Retinal pigment epithelial cell (primary cell): ENCODE measurements at regions not wholly inside any gene's neighbourhood (a gene's known extent, or its start where the extent isn't known, plus 50 kb on each side); places are given as distances from the start of the nearest gene placed in this dataset.
A peak's percentile ranks its signal among the peaks of the same experiment; 100 is the strongest.

ENCODE experiments used
- DNase-seq: peaks from one replicate; pipeline ENCODE4 v3.0.0-alpha.2; 2010; ENCODE audit warnings: low read depth
- H3K4me3 ChIP-seq: 2 replicates; pipeline ENCODE4 v1.5.1; 2011; ENCODE audit warnings: mild to moderate bottlenecking, low read length, control low read depth, moderate library complexity
- TF ChIP-seq, protein P1 (sequence below): conservative IDR thresholded peaks from 2 replicates; pipeline ENCODE4 v1.5.1; 2011; ENCODE audit warnings: low read depth, low read length, control low read depth, inconsistent platforms

DNA sequence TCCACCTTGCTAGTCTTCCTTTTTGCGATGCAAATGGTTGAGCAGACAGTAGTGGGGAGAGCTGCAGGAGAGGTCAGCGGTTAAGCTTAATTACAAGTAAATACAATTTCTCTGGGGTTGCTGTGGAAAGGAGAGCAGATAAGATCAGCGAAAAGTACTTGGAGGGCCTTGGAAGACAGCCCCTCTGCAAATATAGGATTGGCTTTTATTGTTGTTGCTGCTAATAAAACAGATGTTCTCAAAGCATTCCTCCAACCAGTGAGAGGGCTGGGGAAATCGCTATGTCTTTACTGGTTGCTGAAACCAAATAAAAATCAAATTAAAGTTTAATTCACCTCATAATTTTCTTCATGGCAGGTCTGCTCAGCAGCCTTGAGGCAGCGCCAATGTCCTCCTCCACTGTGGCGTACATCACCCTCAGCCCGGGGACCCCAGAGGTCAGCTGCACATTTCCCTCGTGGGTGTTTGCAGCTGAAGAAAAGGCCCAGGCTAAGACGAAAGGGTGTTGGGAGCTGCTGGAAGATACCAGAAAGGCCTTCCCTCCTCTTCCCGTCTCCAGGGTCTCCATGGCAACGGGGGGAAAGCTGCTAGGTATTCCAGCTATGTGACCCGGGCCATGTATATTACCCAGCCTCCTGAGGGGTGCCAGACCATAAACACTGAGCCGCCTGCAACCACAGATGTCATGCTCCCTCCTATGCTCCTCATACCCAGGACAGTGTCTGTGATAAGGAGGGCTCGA lies 54.6 kb upstream of the POU2F1 start:
- TF ChIP-seq, protein P1, sequence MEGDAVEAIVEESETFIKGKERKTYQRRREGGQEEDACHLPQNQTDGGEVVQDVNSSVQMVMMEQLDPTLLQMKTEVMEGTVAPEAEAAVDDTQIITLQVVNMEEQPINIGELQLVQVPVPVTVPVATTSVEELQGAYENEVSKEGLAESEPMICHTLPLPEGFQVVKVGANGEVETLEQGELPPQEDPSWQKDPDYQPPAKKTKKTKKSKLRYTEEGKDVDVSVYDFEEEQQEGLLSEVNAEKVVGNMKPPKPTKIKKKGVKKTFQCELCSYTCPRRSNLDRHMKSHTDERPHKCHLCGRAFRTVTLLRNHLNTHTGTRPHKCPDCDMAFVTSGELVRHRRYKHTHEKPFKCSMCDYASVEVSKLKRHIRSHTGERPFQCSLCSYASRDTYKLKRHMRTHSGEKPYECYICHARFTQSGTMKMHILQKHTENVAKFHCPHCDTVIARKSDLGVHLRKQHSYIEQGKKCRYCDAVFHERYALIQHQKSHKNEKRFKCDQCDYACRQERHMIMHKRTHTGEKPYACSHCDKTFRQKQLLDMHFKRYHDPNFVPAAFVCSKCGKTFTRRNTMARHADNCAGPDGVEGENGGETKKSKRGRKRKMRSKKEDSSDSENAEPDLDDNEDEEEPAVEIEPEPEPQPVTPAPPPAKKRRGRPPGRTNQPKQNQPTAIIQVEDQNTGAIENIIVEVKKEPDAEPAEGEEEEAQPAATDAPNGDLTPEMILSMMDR, result no peak
- DNase-seq, result peak; percentile 81
- peak overlapping the region; percentile 38 for H3K4me3 ChIP-seq

DNA sequence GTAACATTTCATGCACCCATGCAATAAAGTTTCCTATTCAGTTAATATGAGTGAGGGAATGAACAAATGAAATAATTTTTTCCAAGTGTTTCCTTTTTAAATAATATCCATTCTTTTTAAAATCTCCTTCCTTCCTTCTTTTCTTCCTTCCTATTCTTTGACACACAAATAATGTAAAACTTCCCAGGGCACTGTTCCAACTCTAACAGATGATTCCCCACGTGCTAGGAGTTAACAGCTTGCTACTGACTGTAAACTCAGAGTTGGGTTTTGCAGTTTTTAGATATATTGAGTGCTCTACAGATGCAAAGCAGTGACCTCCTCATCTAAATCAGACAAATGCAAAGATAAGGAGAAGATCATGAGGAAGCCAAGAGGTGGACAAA lies 54.0 kb upstream of the POU2F1 start:
- H3K4me3 ChIP-seq, result no peak overlapping the region
- TF ChIP-seq, protein P1, result no peak
- no peak for DNase-seq

DNA sequence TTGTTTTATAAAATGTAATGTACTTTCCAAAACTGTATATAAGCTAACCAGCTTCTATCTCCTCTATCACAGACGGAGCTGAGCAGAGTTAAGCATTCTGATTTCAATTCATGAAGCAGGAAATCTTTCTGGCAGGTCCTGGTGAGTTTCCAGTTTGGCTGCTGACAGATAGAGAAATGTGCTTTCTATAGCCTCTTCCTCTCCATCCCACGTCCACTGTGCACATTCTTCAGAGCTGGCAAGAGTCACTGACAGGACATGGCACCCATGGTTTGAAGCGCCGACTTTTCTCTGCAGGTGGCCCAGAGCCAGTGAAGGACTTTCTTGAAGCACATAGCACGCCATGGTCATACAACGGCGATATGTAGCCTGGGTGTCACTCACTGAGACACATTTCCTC lies 52.3 kb upstream of the POU2F1 start:
- TF ChIP-seq, protein P1, result no peak
- no peak overlapping the region for H3K4me3 ChIP-seq
- no peak for DNase-seq

DNA sequence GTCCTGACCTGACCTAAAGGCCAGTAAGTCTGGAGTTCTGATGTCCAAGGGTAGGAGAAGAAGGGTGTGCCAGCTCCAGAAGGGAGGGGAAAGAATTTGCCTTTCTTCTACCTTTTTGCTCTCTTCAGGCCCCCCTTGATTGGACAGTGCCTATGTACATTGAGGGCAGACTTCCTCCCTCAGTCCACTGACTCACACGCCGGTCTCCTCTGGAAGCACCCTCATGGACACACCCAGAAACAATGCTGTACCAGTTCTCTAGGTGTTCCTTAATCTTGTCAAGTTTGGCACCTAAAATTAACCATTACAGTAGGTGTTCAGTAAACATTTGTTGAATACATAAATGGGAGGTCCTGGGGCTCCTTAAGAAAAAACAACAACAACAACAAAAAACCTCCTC lies 51.0 kb upstream of the POU2F1 start:
- TF ChIP-seq, protein P1, result no peak
- no peak overlapping the region for H3K4me3 ChIP-seq
- DNase-seq, result no peak
